Stimulated activated CD4-positive, alpha-beta T cell treated with anti-CD3 and anti-CD28 coated beads, Interleukin-1b, Interleukin-23, amount 100 ng/mL, for 48 hours (primary cell): ENCODE measurements at regions not wholly inside any gene's neighbourhood (a gene's known extent, or its start where the extent isn't known, plus 50 kb on each side); places are given as distances from the start of the nearest gene placed in this dataset.
"Not testable (repeated sequence)": the region's sequence is repeated elsewhere in the genome, so short reads cannot be mapped to it uniquely, and the experiment has no call there.

ENCODE experiments used
- DNase-seq: peaks from one replicate; pipeline ENCODE4 v3.0.0-alpha.2; 2020

DNA sequence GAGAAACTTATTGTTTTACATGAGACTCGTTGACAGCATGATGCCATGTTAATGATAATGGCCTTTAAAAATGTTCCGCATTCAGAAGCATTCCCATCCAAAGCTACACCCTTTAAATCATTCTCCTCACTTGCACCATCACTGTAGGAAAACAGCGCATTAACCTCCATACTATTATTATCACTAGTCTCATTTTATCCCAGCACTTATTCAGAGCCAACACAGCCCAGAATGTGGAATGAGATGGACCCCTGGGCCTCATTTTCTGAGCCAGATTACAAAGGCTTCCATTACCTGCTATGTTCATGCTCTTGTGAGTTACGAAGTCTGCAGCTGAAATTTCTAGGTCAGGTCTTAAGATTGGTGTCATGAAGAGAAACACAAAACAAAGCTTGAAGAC is 159.4 kb downstream of the HS3ST3A1 start:
- DNase-seq, result no peak

DNA sequence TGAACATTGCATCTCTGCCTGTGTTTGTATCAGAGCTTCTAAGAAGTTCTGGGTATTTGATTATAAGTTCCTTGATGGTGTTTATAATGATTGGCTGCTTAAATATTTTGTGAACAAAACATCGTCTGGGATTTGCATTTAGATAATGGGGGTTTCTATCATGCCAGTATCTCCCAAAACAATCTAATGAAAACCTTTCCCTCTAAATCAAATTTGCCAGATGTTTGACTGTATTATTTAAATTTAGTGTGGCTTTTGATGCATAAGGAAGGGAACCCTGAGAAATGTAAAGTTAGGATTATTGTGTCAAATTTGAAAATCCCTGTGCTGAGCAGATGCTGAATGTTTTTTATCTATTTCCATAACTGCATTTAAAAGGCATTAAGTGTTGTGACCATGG is 159.9 kb downstream of the HS3ST3A1 start:
- DNase-seq, result no peak

DNA sequence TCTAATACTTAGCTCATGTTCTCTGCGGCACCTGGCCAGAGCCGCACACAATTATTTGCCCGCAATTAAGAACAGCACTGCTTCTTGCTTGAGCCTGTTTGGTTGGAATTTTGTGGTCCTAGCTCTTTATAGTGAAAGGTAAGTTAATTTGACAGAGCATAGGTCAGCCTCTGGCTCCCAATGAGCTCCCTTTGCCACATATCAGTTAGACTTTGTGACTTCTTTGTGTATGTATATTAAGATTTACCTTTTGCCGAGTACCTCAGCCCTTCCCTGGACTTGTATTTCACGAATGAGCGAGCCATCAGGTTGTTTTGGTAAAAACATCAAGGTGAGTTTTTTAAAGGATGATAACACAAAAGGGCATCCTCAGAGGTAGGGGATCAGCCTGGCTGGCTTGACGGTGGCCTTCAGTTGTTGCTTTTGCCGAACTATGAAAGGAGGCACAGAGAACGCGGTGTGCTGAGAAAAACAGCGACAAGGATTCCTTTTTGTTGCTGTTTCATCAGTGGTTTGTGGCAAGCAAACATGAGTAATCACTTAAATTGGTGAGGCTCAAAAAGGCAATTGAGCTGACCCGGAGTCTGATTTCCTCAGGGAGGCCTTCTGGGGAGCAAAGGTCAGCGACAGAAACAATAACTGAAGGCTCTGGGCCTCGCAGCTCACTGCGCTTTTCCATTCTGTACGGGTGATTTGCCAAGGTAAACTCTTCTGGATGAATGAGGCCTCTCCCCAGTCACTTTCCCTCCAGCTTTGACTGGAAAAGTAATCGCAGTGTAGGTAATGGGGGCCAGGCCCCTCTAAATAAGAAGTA is 163.6 kb downstream of the HS3ST3A1 start:
- no peak for DNase-seq

DNA sequence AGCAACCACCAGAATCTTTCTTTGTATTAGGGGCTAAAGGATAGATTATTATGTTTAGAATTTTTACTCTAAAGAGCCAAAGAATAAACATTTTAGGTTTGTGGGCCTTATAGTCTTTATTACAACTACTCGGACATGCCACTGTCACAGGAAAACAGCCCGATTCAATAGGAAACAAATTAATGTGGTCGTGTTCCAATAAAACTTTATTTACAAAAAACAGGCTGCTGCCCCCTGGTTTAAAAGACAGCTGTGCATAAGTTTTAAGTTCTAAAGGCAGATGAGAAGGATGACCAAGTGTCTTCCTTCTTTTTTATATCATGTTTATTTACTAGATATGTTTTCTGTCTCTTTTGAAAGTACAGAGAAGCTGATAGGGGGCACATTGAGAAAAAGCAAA is 166.5 kb downstream of the HS3ST3A1 start:
- no peak for DNase-seq

DNA sequence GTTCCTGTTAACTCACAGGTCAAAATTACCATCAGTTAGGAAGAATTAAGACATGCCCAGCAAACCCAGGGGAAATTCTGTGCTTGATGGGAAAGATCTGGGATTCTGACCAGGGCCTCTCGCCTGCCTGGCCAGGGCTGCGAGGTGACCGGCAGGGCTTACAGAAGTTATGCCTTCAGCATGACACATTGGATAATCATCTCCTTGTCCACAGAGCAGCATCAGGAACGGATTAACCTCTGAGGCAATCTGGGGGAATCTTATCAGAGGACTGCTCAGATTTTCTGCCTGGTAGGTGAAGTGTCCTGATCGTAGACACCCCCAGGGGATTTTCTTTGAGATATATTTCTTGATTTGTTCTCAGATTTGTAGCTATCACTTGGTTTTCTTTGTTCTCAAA is 172.5 kb downstream of the HS3ST3A1 start:
- no peak for DNase-seq

DNA sequence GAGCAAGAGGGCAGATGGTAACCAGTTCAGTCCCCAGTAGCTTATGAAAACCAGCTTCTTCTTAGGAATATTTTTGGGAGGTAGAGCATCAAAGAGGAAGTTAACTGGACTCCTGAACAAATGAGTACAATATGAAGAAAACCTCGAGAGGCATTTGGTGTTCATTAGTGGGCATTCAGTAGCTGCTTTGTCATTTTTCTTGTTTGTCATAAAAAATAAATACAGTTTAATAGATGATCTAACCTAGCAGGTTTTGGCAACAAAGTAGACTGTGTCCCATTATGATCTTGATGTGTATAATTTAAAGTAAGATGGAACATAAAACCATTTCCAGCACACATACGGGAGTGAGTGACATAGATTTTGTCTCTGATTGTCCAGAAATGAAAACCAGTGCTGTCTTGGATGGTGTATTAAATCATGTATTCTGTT is 173.1 kb downstream of the HS3ST3A1 start:
- DNase-seq, result no peak

DNA sequence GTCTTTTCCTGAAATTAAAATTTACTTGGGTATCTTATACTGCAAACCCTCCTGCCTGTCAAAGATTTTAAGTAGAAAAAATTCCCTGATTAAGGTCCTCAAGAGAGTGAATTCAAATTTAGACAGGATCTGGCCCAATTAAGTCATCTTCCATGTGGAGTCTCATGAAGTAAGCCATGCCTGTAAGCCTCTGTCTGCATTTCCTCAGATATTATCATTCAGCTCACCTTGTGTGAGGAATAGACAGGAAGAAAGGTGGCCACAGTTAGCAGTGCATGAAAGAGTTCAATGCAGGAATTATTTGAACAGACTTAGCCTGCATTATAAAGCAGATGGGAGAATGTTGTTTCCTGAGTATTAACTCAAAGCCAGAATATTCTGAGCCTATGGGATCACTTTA is 174.7 kb downstream of the HS3ST3A1 start:
- DNase-seq, result no peak

DNA sequence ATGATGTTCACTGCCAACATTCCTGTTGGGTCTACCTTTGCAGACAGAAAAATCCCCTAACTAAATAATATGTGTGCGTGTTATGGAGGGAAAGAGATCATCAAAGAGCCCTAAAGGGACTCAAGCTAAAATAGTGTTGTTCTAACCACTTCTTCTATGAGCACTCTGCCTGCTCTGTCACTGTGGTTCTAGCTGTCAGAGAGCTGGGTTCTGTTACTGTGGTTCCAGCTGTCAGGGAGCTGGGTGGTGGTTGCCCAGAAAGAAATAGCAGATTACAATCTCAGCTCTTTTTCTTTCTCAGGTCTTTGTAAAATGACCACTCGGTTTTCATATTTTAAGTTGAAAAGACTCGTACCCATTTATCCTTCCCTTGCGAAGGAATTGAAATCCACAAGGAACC is 176.3 kb downstream of the HS3ST3A1 start:
- no peak for DNase-seq

DNA sequence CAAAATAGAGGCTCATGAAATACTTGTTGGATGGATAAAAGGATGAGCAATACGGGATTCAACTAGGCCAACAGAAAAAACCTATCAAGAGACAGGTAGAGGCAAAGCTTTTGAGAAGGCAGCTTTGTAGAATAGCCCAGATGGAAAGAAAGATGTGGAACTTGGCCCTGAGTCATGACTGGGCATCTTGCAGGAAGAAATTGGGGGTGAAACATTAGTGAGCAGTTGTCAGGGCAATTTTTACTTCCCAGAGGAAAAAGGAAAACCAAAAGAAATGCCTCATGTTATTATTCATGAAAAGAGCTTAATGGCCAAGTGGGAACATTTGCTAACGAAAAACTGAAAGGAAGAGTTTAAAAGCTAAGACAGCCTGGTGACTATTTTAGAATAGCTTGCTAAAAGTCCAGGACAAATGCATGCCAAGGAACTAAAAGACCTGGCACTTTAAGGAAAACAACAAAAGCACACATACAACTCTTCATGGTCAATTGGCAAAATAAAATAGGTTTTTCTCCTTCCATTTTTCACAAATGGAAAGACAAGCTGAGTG is 180.1 kb downstream of the HS3ST3A1 start:
- no peak for DNase-seq

DNA sequence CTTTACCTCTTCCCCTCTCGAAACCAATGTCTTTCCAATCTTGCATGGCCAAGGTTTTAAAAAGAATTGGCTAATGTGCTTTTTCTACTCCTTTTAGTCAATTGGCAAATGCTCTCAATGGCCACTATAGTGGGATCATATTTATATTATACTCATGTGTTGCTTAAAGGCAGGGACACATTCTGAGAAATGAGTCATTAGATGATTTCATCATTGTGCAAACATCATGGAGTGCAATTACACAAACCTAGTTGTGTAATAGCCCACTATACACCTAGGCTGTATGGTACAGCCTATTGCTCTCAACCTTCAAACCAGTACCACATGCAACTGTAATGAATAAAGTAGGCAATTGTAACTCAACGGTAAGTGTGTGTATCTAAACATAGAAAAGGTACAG is 180.9 kb downstream of the HS3ST3A1 start:
- no peak for DNase-seq

DNA sequence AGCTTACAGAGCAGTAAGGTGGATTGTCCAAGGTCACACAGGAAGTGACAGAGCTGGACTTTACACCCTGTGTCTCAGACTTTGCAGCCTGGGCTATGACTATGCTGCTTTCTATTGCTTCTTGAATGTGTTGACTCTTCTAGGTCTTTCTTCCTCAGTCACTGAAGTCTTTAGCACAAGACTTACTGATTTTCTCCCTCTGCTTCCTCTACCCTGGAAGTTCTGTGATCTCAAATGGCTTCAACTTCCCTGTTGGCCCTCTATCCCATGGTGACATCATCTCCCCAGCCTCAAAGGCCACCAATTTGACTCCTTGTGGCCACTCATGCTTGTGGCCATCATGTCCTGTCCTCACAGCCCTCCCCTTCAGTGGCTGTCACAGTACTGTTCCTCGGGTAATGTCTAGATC is 181.3 kb downstream of the HS3ST3A1 start:
- DNase-seq, result no peak

DNA sequence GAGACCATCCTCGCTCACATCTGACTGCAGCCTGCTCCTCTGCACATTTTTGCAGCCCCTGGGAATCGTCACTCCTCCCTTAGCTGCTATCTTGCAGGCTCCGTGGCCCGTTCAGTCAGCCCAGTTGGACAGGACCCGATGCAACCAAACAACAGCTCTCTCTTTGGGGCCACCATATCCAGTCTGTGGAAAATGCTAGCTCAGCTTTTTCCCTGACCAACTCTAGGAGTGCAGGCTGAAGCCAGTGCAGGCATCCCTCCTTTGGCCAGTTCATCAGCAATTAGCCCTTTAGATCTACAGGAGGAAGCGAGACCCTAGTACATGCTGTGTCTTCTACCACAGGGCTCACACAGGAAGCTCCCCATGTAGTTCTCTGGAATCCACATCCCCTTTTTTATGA is 182.1 kb downstream of the HS3ST3A1 start:
- no peak for DNase-seq

DNA sequence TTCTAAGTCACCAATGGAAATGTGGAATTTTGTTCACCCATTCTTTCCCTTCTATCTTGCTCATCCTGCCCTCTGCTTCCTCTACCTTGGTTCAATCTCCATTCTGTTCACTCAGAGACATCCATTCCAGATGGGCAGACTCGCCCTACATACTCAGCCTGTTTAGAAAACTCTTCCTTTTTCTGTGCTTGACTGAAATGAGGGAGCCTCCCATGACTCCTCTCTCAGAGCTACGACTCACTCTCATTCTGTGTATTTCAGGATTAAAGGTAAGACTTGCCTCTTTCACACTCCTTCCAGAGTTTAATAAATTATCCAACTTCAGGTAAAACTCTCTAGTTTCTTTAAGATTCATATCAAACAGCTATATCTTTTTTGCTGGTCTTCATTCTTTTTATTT is 182.8 kb downstream of the HS3ST3A1 start:
- DNase-seq, result no peak

DNA sequence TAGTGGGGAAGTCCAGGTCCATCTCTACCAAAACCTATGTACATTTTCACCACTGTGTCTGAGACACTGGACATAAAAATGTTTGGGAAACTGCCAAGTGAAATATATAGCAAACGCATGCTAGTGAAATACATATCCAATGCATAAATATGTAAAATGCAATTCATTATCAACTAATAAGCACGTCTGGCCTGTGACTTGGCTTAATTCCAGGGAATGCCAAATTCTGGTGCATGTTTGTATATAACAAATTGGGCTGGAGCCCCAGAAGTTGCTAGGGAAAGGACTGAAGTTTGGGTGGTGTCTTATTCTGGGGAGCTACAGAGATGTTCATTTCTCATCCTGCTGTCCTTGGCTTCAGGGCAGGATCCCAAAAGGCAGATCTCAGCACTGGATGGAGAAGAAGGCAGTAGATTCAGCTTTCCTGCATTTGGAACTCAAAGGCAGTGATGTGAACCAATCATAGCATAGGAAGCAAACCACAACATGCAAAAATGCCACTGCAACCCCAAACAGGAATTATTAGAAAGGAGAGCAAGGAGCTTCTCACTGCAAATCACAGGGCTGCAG is 184.3 kb downstream of the HS3ST3A1 start:
- no peak for DNase-seq

DNA sequence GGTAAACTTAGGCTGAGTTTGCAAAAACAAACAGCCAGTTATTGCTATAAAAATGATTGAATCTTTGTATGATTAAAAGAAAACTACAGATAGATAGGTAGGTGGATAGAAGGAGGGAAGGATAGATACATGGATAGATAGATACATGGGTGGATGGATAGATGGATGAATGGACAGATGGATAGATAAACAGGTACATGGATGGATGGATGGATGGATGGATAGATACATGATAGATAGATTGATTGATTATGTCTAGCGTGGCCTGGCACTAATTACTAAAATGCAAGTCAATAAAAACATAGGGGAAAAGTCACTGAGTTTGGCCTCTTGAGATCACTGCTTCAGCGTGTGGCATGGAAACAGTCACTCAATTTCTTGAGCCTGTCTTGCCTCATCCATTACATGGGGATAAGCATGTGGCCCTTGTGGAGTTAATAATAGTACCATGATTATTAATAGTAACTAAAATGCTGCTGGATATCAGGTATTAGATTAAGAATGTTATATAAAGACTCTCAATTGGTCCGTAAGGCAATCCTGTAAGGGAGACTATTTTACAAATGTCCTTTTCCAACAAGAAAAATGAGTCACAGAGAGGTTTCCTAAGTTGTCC is 184.9 kb downstream of the HS3ST3A1 start:
- no peak for DNase-seq

DNA sequence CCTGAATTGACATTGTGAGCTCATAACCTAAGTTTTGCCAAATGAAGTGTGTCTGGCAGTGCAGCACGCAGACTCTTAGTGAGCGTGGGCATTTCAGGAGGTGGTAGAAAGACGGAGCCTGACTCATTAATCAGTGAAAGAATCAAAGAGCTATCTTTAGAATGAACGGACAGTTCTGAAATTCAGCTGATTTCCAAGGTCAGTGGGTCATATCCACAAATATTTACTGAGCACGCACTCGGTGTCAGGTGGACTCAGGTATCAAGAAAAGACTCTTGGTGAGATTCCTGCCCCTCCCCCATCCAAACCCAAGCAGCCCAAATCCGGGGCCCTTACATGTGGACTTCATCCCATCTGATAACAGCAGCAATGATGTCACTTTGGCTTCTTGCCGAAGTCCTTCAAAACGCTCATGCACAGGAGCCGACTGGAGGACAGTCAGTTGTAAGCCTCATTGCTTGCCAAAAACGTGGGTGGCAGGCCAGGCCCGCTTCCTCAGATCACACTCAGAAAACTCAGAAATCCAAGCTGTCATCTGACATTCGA is 185.8 kb downstream of the HS3ST3A1 start:
- no peak for DNase-seq

DNA sequence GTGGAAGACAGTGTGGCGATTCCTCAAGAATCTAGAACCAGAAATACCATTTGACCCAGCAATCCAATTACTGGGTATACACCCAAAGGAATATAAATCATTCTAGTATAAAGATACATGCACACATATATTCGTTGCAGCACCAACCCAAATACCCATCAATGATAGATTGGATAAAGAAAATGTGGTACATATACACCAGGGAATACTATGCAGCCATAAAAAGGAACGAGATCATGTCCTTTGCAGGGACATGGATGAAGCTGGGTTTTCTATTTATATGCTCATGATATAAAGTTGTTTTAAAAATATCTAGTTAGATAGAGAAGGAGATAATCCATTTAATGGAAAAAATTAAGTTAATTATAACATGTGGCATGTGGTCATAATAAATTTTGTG is 186.5 kb downstream of the HS3ST3A1 start:
- DNase-seq, result not testable (repeated sequence)

DNA sequence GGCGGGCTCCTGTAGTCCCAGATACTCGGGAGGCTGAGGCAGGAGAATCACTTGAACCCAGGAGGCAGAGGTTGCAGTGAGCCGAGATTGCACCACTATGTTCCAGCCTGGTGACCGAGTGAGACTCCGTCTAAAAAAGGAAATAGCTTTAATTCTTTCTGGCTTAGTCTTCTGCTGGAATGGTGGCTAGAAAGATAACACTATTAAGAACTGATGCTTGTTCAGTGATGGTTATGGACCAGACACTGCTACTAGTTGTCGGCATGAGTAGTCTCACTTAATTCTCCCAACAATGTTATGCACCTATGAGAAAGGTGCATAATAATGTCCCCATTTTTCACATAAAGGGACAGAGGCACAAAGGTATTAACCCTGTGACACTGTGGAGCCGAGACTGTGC is 188.7 kb downstream of the HS3ST3A1 start:
- no peak for DNase-seq

DNA sequence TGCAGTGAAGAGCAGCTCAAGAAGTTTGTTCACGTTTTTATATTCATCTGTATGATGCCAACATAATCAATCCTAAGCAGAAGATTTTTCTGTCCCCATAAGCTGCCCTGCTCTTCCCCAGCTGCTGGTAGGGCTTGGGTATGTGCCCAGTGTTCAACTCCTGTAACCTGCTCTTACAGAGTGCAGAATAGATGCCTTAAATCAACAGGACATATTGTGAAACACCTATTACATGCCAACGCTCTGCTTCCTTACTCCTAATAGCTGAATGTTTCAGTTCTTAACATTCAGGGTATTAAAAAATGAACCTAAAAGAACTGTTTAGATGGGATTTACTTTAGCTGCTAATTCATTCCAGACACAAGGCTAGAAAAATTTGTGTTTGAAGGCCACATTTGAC is 190.9 kb downstream of the HS3ST3A1 start:
- DNase-seq, result no peak

DNA sequence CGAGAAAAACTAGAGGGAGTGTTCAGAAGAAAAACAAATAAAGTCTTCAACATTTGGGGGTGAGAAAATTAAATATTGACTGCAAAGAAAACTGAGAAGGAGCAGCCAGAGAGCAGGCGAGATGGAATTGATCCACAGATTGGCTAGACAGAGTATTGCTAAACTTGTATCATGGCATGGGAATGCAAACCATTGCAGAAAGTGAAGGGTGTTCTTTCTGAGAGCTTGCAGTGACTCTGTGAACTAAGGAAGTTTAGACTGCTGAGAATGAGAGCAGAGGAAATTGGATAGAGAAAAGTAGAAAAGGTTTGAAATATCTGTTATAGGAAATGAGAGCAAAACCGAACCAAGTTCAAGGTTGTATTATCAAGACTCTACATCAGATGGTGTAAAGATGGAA is 191.5 kb downstream of the HS3ST3A1 start:
- no peak for DNase-seq

DNA sequence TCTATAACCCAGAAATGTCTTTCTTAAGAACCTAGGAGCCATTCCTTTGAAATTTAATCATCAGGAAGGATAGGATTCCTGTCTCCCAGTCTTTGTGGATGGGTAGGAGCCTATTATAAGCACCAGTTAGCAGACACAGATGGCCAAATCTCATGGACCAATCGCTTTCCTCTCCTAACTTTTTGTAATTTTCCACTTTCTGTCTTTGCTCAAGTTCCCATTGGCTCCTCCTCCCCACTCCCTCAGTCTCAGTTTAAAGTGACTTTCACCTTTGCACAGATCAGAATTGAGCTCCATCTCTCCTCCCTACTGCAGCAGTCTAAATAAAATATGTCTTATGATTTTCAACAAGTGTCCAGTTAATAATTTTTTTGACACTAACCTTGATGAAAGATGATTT is 192.3 kb downstream of the HS3ST3A1 start:
- no peak for DNase-seq

DNA sequence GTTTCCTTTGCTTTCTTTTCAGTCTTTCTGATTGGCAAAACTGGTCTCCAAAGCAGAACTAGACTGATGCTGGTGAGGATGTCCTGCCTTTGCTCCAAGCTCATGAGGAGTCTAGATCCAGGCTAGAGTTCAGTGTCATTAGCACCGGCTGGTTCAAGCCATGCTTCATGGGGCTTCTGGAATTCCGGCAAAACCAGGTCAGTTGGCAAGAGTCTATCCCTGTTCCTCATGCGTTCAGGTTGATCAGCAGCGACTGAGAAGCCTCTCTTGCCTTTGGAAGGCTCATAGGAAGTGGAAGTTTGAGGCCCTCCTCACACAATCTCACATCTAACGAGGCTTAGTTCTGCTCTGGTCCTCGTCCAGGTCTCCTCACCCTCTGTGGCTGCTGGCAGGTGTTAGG is 194.3 kb downstream of the HS3ST3A1 start:
- no peak for DNase-seq

DNA sequence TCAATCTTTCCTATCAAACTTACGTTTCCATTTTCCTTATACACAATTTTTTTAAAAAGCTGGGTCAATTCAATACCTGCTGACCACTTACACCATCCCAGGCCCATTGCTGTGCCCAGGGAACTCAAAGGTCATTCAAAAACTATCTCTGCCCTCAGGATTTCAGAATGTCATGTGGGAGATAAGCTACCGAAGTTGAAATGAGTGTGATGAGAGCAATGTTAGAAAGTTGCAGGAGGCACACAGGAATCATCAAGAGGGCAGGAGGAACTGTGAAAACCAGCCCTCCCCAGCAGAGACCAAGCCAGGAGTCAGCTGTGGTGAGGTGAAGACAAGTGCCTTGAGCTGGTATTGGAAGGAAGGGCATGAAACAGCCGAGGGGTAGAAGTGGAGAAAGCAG is 195.9 kb downstream of the HS3ST3A1 start:
- DNase-seq, result no peak

DNA sequence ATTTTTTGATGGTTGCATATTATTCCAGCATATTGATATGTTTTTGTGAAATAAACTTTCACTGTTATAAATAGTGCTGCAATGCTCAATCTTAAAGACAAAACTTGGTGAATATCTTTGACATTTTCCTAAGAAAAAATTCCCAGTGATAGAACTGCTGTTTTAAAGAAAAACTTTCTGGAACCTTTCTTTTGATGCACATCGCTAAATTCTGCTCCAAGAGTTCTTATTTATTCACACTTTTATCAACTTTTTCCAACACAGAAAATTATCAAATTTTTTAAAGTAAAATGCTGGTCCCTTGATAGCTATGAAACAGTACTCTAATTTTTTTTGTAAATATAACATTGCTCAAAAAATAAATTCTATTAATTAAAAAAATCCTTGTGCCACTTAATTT is 196.6 kb downstream of the HS3ST3A1 start:
- no peak for DNase-seq
